IMR-90 (cell line): ENCODE measurements at regions not wholly inside any gene's neighbourhood (a gene's known extent, or its start where the extent isn't known, plus 50 kb on each side); places are given as distances from the start of the nearest gene placed in this dataset.

Experiments used
- ATAC-seq: fragments of 200-7000 bp; cut with Tn5 transposase; 2 replicates; pipeline ENCODE4 v1.9.1; 2020; ENCODE audit warnings: low read depth, mild to moderate bottlenecking, moderate library complexity
- BruUV-seq: library from RNA; stranded (reverse); fragments of 400-500 nt; replicated peaks from 2 replicates; lab custom pipeline; 2021; lab: Mats Ljungman, UMichigan
- CTCF ChIA-PET: fragments of 300-600 bp; formaldehyde crosslinking; extraction: SDS; loops from one replicate; lab custom pipeline; 2021; ENCODE audit warnings: antibody characterized with exemption; lab: Yijun Ruan, JAX
- POLR2A ChIA-PET: fragments of 300-600 bp; sonication (Branson Sonifier 250); formaldehyde crosslinking; loops from one replicate; lab custom pipeline; 2022; ENCODE audit warnings: antibody characterized with exemption; ENCODE audit not compliant: unreplicated experiment; lab: Charles Lee
- DNase-seq: peaks from one replicate; pipeline ENCODE4 v3.0.0; 2013
- H2AFZ ChIP-seq: replicated peaks from 2 replicates; pipeline ENCODE3; 2013; ENCODE audit warnings: low read length, mild to moderate bottlenecking; ENCODE audit not compliant: poor library complexity
- H2AK5ac ChIP-seq: 2 replicates; pipeline ENCODE4 v1.6.1; 2013; ENCODE audit warnings: low read depth, low read length, inconsistent platforms
- H2AK9ac ChIP-seq: replicated peaks from 2 replicates; pipeline ENCODE3; 2013; ENCODE audit warnings: mild to moderate bottlenecking, low read depth, low read length, moderate library complexity; ENCODE audit not compliant: poor library complexity
- H2BK120ac ChIP-seq: 2 replicates; pipeline ENCODE4 v1.6.1; 2013; ENCODE audit warnings: low read depth, low read length, inconsistent platforms
- H2BK15ac ChIP-seq: 3 replicates; pipeline ENCODE4 v1.6.1; 2013; ENCODE audit warnings: low read depth, low read length, inconsistent platforms
- H2BK20ac ChIP-seq: 2 replicates; pipeline ENCODE4 v1.6.1; 2013; ENCODE audit warnings: low read depth, mild to moderate bottlenecking, inconsistent platforms, low read length, moderate library complexity
- H2BK5ac ChIP-seq: 2 replicates; pipeline ENCODE4 v1.6.1; 2013; ENCODE audit warnings: mild to moderate bottlenecking, low read depth, low read length, inconsistent platforms; ENCODE audit not compliant: poor library complexity, severe bottlenecking
- H3K14ac ChIP-seq: replicated peaks from 2 replicates; pipeline ENCODE4 v1.6.1; 2013; ENCODE audit warnings: low read depth, low read length, inconsistent platforms
- H3K18ac ChIP-seq: 2 replicates; pipeline ENCODE4 v1.6.1; 2013; ENCODE audit warnings: low read depth, low read length, control low read depth
- H3K23ac ChIP-seq: 2 replicates; pipeline ENCODE4 v1.6.1; 2013; ENCODE audit warnings: low read depth, low read length, inconsistent platforms
- H3K27ac ChIP-seq: 2 replicates; pipeline ENCODE4 v1.5.1; 2013; ENCODE audit warnings: mild to moderate bottlenecking, control low read depth, low read length; ENCODE audit not compliant: insufficient read depth
- H3K27me3 ChIP-seq: 2 replicates; pipeline ENCODE4 v1.6.1; 2013; ENCODE audit warnings: low read length; ENCODE audit not compliant: control insufficient read depth, insufficient read depth
- H3K36me3 ChIP-seq: 2 replicates; pipeline ENCODE4 v1.6.1; 2013; ENCODE audit warnings: low read length, mixed read lengths; ENCODE audit not compliant: control insufficient read depth, insufficient read depth
- H3K4ac ChIP-seq: 2 replicates; pipeline ENCODE4 v1.6.1; 2013; ENCODE audit warnings: low read depth, low read length, inconsistent platforms
- H3K4me1 ChIP-seq: 2 replicates; pipeline ENCODE4 v1.6.1; 2013; ENCODE audit warnings: low read length, mixed read lengths; ENCODE audit not compliant: control insufficient read depth, insufficient read depth
- H3K4me2 ChIP-seq: 2 replicates; pipeline ENCODE4 v1.6.1; 2013; ENCODE audit warnings: low read depth, mild to moderate bottlenecking, control low read depth, low read length, moderate library complexity
- H3K4me3 ChIP-seq: 2 replicates; pipeline ENCODE4 v1.5.1; 2013; ENCODE audit warnings: low read depth, mild to moderate bottlenecking, control low read depth, low read length, moderate library complexity; ENCODE audit not compliant: insufficient read depth
- H3K56ac ChIP-seq: 2 replicates; pipeline ENCODE4 v1.6.1; 2013; ENCODE audit warnings: low read length, inconsistent platforms; ENCODE audit not compliant: insufficient read depth; ENCODE audit errors: extremely low read depth
- H3K79me1 ChIP-seq, 2 experiments: 2 replicates each; pipeline ENCODE4 v1.6.1; 2013; ENCODE audit warnings: low read length in 2 of 2, inconsistent platforms in 1 of 2, low read depth in 1 of 2
- H3K9ac ChIP-seq: 2 replicates; pipeline ENCODE4 v1.6.1; 2013; ENCODE audit warnings: low read depth, low read length, control low read depth
- H3K9me1 ChIP-seq: 2 replicates; pipeline ENCODE4 v1.6.1; 2013; ENCODE audit warnings: low read length, inconsistent platforms; ENCODE audit not compliant: insufficient read depth
- H3K9me3 ChIP-seq: 2 replicates; pipeline ENCODE4 v1.6.1; 2013; ENCODE audit warnings: low read length; ENCODE audit not compliant: control insufficient read depth, insufficient read depth
- H4K20me1 ChIP-seq: 2 replicates; pipeline ENCODE4 v1.6.1; 2013; ENCODE audit warnings: low read length, inconsistent platforms; ENCODE audit not compliant: insufficient read depth
- H4K5ac ChIP-seq: 2 replicates; pipeline ENCODE4 v1.6.1; 2013; ENCODE audit warnings: mild to moderate bottlenecking, low read depth, low read length, control low read depth
- H4K8ac ChIP-seq, 2 experiments: 2 replicates each; pipeline ENCODE4 v1.6.1; 2013; ENCODE audit warnings: low read depth in 2 of 2, low read length in 2 of 2, control low read depth in 1 of 2, inconsistent platforms in 1 of 2
- H4K91ac ChIP-seq: 2 replicates; pipeline ENCODE4 v1.6.1; 2013; ENCODE audit warnings: low read depth, low read length, inconsistent platforms; ENCODE audit not compliant: insufficient read depth
- BHLHE40 ChIP-seq: fragments of 150-350 bp; IDR thresholded peaks from 2 replicates; pipeline ENCODE4 v1.6.1; 2016; ENCODE audit warnings: mild to moderate bottlenecking, low read depth, low read length
- FOS ChIP-seq: fragments of 150-350 bp; IDR thresholded peaks from 2 replicates; pipeline ENCODE4 v1.6.1; 2016; ENCODE audit warnings: low read depth, low read length
- NFE2L2 ChIP-seq: fragments of 150-350 bp; IDR thresholded peaks from 2 replicates; pipeline ENCODE4 v1.6.1; 2016; ENCODE audit warnings: low read depth, mild to moderate bottlenecking, low read length
- RCOR1 ChIP-seq: IDR thresholded peaks from 2 replicates; pipeline ENCODE4 v1.6.1; 2012; ENCODE audit warnings: mild to moderate bottlenecking, low read length, improper control_type of control experiment; ENCODE audit not compliant: insufficient replicate concordance
- SMC3 ChIP-seq: fragments of 150-350 bp; IDR thresholded peaks from 2 replicates; pipeline ENCODE4 v1.6.1; 2016; ENCODE audit warnings: low read depth, mild to moderate bottlenecking, antibody characterized with exemption, low read length, moderate library complexity
- WGBS, 2 experiments: methylation state at CpG; one replicate each; pipeline versions ENCODE4 v1.1.5 to v1.1.7; 2013; ENCODE audit warnings: missing lambda C conversion rate in 2 of 2; ENCODE audit not compliant: insufficient read length in 1 of 2; ENCODE audit errors: extremely low coverage in 2 of 2; 5-methylcytosine and 5-hydroxymethylcytosine counted together
- dilution Hi-C: fragments of 300-500 bp; cut with HindIII; formaldehyde crosslinking; loops from one replicate; pipeline ENCODE4 v1.14.3; 2018; ENCODE audit warnings: low sequenced_read_pairs; ENCODE audit not compliant: unreplicated experiment
- in situ Hi-C: fragments of 300-500 bp; cut with MboI; formaldehyde crosslinking; loops from 3 replicates; pipeline ENCODE4 v1.14.3; 2019; ENCODE audit warnings: low sequenced_read_pairs, inconsistent platforms, mixed read lengths
- intact Hi-C: fragments of 100-400 bp; cut with micrococcal nuclease; formaldehyde crosslinking; loops from 2 replicates; pipeline ENCODE4 v1.10.0; 2022

GRCh38 chr17:72346306-72346705, 225.5 kb downstream of the SOX9 start:
- Histone ChIP-seq H2AK5ac (no peak overlapping the region), H3K18ac (no peak overlapping the region), H3K9me3 (no peaks in the 10 kb centered on the region), H2BK20ac (no peak overlapping the region), H3K36me3 (no peaks in the 10 kb centered on the region), H3K4me1 (peaks cover 3% of the 10 kb centered on the region; the same call in 1 of the 2 replicates), H4K8ac (no peak overlapping the region), H3K14ac (no peak overlapping the region), H2BK120ac (no peak overlapping the region), H4K20me1 (no peaks in the 10 kb centered on the region), H3K9ac (no peak overlapping the region), H3K4me2 (no peak overlapping the region), H2BK5ac (no peak overlapping the region), H3K23ac (no peak overlapping the region), H2AFZ (no peak overlapping the region), H3K4ac (no peak overlapping the region), H4K5ac (no peak overlapping the region), H4K91ac (no peak overlapping the region), H3K4me3 (no peak overlapping the region), H2BK15ac (no peak overlapping the region), H3K79me1 (no peaks in the 10 kb centered on the region), H3K56ac (no peak overlapping the region), H3K27ac (no peak overlapping the region), H2AK9ac (no peak overlapping the region), H3K9me1 (0 out of 2 replicates have a peak, but pooled peaks cover 4% of the 10 kb centered on the region), H3K27me3 (no peaks in the 10 kb centered on the region; the same call in 1 of the 2 replicates)
- ChIA-PET POLR2A (no interaction called here), CTCF (interaction anchor here (0.6 kb wide), 1 partner anchor 25 kb away, joined by 5 read pairs; no protein-coding TSS in a partner anchor)
- dilution Hi-C loops (no loop called here), in situ Hi-C loops (no loop called here), intact Hi-C loops (no loop called here)
- 86% methylated on average over 2 of the region's 5 CpGs; no CpG with 5 or more reads in 1 of the 2 experiments for WGBS, 2 experiments
- TF ChIP-seq BHLHE40 (no peak), RCOR1 (no peak), FOS (no peak), SMC3 (no peak), NFE2L2 (no peak)
- no TSS peak for BruUV-seq
- no peak for DNase-seq
- no peak for ATAC-seq
